ENCODE measurements at regions not wholly inside any gene's neighbourhood (a gene's known extent, or its start where the extent isn't known, plus 50 kb on each side); places are given as distances from the start of the nearest gene placed in this dataset.

GRCh38 chr6:133623621-133624020, 265.3 kb upstream of the TCF21 start:
- TF ChIP-seq, protein P1, sequence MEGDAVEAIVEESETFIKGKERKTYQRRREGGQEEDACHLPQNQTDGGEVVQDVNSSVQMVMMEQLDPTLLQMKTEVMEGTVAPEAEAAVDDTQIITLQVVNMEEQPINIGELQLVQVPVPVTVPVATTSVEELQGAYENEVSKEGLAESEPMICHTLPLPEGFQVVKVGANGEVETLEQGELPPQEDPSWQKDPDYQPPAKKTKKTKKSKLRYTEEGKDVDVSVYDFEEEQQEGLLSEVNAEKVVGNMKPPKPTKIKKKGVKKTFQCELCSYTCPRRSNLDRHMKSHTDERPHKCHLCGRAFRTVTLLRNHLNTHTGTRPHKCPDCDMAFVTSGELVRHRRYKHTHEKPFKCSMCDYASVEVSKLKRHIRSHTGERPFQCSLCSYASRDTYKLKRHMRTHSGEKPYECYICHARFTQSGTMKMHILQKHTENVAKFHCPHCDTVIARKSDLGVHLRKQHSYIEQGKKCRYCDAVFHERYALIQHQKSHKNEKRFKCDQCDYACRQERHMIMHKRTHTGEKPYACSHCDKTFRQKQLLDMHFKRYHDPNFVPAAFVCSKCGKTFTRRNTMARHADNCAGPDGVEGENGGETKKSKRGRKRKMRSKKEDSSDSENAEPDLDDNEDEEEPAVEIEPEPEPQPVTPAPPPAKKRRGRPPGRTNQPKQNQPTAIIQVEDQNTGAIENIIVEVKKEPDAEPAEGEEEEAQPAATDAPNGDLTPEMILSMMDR (conservative IDR thresholded peaks at IDR 0.05), result no peak
- TF ChIP-seq ZFX (IDR thresholded peaks at IDR 0.05), result no peak
